ENCODE measurements at regions not wholly inside any gene's neighbourhood (a gene's known extent, or its start where the extent isn't known, plus 50 kb on each side); places are given as distances from the start of the nearest gene placed in this dataset.

- no peak for DNase-seq (ENCODE audit: extremely low read depth in 1 of 2, low read depth in 1 of 2)
Observed at GRCh38 chr11:32003335-32003734, 87.5 kb upstream of the RCN1 start.

DNA sequence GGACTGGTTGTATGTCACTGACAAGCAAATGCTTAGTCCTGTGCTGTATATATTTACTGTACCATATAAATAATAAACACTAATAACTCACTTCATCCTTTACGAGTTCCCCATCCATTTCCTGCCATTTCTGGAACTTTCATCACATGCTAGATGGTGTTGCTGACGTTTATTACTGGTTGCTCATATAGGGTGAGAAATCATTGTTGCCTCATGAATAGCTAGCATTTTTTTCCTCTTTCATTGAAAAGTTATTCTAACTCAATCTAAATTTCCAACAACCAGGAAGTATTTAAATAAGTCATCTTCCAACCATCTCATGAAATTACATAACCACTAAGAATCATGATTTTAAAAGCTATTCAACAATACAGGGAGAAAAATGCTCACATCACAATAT, 88.6 kb upstream of the RCN1 start:
- DNase-seq (ENCODE audit: extremely low read depth in 1 of 2, low read depth in 1 of 2): no peak

DNA sequence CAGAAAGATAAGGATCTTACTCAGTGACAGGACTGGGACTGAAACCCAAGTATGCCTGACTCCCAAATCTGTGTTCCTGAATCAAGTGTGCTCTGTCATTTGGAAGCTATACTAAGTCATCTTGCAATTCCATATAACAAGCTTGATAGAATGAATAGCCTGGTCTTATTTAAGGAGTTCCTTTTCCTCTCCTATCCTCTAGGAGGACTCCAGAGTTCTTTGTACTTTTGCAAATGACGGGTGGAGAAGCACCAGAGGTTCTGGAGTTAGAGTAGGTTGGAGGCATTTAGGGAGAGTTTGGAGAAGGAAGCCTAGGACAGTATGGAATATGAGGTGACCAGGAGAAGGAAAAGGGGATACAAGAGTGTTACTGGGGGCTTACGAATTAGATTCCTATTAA, 92.9 kb upstream of the RCN1 start:
- DNase-seq (ENCODE audit: extremely low read depth in 1 of 2, low read depth in 1 of 2): no peak

DNA sequence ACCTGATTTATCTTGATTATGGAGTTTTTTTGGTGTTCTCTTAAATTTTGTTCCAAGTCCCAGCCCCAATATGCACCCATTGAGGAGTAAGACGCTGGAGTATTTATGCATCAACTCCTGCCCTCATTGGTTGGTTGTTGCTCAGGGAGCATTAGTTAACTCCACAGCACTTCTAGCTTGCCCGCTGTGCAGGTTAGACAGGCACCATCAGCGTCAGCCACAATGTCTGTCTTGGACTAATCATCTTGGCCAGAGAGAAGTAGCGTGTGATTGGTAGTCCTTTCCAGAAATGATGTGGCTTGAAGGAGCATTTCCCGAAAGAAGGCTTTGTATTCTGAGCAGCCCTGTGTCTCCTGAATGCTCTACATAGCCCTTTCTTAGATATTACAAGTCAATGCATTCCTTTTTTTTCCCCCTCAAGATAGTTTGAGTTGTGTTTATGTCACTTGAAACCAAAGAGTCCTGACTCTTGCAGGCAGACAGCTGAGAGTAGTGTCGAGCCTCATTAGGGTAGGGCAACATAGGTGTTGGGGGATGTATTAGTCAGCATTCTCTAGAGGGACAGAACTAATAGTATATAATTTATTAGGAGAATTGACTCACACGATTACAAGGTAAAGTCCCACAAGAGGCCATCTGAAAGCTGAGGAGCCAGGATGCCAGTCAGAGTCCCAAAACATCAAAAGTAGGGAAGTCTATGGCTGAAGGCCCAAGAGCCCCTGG, 94.6 kb upstream of the RCN1 start:
- DNase-seq (ENCODE audit: extremely low read depth in 1 of 2, low read depth in 1 of 2): no peak

GRCh38 chr11:31995525-31996094, 95.3 kb upstream of the RCN1 start:
- DNase-seq (ENCODE audit: extremely low read depth in 1 of 2, low read depth in 1 of 2): no peak

DNA sequence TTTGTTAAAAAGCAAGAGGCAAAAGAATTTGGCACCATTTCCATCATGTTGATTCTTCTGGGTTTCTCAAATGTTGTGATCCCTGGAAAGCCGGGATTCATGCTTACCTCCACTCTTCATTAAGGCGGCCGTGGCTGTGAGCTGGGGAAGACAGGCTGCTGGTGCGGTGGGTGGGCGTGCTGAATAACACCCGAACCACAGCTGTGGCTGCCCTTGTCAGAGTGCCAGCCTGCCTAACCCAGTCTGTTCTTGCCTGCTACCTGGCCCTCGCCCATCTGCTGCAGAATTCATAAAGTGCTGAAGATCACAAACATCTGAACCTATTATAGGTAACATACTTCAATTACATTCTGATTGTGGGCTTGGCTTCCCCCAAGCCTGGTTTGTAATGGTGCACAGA, 95.8 kb upstream of the RCN1 start:
- DNase-seq (ENCODE audit: extremely low read depth in 1 of 2, low read depth in 1 of 2): no peak

DNA sequence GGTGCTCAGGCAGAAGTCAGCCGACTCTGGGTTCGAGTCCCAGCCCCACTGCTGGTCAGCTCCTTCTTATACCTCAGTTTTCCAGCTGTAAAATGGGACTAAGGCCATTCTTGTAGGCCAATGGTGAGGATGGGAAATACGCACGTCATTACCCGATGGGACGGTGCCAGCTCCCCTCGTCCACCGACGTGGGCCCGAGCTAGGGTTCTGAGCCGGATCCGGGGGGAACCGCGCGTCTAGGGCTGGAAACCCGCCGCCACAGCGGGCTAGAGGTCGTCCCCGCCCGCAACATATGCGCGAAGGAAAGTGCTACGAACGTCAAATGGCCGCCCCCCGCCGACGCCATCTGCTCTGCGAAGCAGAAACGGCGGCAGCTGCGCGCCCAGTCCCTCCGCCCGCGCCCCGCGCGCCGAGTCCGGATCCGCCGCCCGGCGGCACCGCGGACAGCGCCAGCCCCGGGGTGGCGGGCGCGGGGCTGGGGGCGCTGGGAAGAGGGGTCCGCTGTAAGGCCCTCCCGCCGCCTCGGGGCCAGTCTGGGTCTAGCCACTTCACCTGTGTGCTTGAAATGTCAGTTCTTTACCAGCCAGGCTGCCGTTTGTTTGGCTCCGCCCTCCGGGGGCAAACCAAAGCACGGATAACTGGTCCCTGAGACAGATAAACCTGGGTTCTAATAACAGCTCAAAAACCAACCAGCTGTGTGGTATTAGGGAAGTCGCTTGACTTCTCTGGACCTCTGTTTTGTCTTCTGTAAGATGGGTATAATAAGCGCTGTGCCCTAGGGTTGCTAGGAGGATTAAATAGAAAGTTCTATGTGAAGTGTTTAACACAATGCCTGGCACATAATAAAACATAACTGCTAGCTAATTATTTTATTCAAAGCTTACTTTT, 103.5 kb upstream of the RCN1 start:
- DNase-seq (ENCODE audit: extremely low read depth in 1 of 2, low read depth in 1 of 2): no peak

DNA sequence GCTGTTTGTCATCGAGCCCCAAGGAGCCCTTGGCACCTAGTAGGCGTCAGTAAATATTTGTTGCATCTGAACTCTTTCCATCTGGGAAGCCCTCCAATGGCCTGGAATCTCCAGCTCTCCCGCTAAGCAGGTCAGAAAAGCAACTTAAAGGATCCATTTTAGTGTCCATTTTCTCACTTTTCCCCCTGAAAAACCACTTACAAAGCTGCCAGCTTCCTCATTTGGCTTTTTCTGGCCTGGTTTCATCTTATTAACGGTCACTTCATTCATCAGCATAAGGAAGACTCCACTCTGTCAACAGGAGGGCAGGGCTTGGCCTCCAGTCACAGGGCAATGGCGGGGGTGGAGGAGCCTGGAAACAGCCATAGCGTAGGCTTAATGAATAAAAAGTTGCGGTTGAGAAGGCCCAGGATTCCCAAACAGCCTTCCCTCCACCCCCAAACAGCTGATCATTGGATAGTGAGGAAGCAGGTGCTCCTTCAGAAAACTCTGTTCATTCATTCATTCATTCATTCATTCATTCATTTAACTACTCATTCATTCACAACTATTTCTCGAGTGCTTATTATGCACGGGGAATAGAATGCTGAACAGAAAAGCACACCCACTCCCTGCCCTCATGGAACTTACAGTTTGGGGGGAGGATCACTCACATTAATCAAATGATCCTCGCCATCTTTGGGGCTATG, 104.5 kb upstream of the RCN1 start:
- DNase-seq (ENCODE audit: extremely low read depth in 1 of 2, low read depth in 1 of 2): no peak

- no peak for DNase-seq (ENCODE audit: extremely low read depth in 1 of 2, low read depth in 1 of 2)
Observed at GRCh38 chr11:31981457-31981856, 109.4 kb upstream of the RCN1 start.

DNA sequence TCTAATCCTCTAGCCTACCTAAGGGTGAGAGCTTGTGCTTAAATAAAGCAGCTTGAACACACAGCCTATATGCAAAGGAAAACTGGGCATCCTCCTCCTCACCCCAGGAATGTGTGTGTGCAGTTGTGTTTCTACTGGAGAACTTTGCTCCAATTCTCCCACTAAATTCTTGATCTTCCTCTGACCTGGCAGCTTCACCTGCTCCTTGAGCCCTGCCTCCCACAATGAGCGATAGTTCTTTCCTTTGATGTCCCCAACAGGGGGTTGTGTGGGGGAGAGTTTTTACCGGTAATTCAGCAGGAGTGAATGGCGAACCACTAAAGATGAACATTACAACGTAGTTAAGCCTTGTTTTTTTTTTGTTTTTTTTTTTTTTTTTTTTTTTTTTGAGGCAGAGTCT, 113.5 kb upstream of the RCN1 start:
- DNase-seq (ENCODE audit: extremely low read depth in 1 of 2, low read depth in 1 of 2): no peak

- DNase-seq (ENCODE audit: extremely low read depth in 1 of 2, low read depth in 1 of 2): no peak
Observed at GRCh38 chr11:31974366-31975136, 116.3 kb upstream of the RCN1 start.

DNA sequence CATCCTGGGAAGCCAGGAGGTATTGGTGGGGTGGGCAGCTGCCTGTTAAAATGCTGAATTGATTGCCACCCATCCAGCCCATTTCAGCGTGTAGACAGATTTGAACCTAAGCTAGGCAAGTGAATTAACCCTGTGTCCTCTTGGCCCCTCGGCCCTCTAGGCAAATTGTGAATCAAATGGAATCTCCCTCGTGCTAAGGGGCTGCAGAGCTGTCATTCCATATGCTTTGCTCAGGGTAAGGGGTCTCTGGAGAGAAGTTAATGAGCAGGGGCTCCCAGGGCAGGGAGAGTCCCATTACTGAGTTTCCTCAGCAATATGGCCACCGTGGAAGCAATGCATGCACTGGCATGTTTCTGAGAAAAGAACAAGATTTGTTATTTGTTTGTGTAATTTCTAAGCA, 117.7 kb upstream of the RCN1 start:
- no peak for DNase-seq (ENCODE audit: extremely low read depth in 1 of 2, low read depth in 1 of 2)

GRCh38 chr11:31972623-31973022, 118.3 kb upstream of the RCN1 start:
- no peak for DNase-seq (ENCODE audit: extremely low read depth in 1 of 2, low read depth in 1 of 2)

GRCh38 chr11:31969359-31969702, 121.5 kb upstream of the RCN1 start:
- no peak for DNase-seq (ENCODE audit: extremely low read depth in 1 of 2, low read depth in 1 of 2)

DNA sequence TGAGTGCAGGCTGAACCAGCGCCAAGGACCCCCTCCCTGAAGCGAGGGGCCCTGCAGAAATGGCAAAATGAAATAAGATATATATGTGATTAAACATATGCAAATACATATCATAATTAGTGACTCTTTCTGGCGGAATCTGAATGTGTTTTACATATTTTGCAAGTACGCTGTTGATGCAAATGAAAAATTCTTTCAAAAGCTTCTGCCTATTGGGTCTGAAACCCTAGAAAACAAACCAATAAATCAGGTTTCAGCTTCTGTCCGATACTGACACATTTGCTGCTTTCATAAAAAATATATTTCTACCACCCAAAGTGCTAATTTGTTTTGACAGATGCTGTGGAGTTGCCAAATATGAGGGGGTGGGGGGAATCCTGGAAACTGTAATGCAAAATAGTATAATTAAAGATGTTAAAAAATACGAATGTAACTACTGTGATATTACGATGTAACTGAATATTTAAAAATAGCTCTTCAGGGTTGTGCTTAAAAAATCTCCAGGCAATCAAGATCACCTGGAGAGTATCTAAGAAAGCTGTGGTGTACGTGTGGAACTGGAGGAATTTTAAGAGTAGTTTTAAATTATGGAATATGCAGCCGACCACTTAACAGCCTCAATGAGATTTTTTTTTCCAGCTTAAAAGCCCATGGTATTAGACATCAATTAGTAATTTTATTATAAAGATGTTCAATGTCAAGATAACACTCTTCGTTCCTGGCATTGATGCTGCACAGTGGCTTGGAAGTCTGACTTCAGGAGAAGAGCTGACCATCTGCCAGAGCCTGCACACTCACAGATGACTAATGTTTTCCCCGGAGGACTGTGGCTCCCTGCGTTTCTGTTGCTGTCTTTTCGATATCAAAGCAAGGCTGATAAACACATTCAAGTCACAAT, 122.2 kb upstream of the RCN1 start:
- no peak for DNase-seq (ENCODE audit: extremely low read depth in 1 of 2, low read depth in 1 of 2)

DNA sequence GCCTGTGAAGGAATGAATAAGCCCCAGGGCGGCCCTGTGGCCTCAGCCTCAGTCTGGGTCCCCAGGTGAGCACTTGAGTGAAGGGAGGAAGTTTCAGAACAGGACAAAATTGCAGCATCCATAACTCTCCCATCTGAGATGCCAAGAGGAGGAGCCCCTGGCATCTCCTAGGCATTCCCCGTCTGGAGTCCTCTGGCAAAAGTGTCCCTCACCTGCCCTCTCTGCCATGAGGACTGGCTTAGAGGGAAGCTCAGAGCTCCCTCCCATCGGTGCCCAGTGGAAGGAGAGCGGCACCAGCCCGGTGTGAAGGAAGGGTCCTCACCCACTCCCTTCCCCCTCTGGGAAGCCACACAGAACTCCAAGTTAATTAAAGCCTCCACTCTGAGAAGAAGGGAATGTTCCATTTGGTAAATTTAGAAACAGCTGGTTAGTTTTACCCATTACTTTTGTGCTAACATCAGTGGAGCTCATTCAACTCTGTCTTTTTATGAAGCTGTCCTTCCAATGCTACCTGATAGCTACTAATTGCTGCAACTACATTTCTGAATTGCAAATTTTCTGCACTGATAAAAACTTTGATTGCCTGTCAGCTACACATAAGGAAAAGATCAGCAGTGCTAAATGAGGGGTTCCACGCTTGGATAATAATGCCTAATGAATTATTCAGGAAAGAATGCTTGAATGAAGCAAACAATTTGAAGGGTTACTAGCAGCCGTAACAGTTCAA, 123.3 kb upstream of the RCN1 start:
- no peak for DNase-seq (ENCODE audit: extremely low read depth in 1 of 2, low read depth in 1 of 2)

GRCh38 chr11:31966846-31967245, 124.0 kb upstream of the RCN1 start:
- no peak for DNase-seq (ENCODE audit: extremely low read depth in 1 of 2, low read depth in 1 of 2)

- no peak for DNase-seq (ENCODE audit: extremely low read depth in 1 of 2, low read depth in 1 of 2)
Observed at GRCh38 chr11:31964181-31964580, 126.7 kb upstream of the RCN1 start.

GRCh38 chr11:31960126-31960525, 130.7 kb upstream of the RCN1 start:
- no peak for DNase-seq (ENCODE audit: extremely low read depth in 1 of 2, low read depth in 1 of 2)
